Hypothalamus (tissue), 51 donors: ENCODE measurements at regions not wholly inside any gene's neighbourhood (a gene's known extent, or its start where the extent isn't known, plus 50 kb on each side); places are given as distances from the start of the nearest gene placed in this dataset.
"Not testable (repeated sequence)": the region's sequence is repeated elsewhere in the genome, so short reads cannot be mapped to it uniquely, and the experiment has no call there.

Source experiments
- DNase-seq, 51 donors: peaks; one replicate each; lab custom pipeline; 2025; lab: John Stamatoyannopoulos, UW

DNA sequence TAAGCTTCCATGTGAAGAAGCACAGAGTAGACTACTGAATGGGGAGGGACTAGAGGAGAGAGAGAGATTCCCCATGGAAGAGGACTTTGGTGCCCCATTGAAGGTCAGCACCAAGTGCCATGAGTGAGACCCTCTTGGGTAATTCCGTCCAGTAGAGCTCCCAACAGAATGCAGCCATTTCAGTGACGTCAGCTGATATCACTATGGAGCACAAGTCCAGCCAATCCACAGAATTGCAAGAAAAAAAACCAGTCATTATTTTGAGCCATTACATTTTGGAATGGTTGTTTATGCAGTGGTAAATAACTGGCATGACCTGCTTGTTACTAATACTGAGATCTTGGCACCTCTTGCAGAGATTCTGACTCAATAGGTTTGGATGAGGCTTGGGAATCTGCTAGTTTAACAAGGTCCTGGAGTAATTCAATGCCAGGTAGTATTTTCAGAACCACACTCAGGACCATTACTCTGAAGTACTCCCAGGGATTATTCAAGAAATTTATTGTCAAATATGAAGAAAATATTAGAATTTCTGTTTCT is 52.6 kb upstream of the SP8 start:
- DNase-seq: no peak

DNA sequence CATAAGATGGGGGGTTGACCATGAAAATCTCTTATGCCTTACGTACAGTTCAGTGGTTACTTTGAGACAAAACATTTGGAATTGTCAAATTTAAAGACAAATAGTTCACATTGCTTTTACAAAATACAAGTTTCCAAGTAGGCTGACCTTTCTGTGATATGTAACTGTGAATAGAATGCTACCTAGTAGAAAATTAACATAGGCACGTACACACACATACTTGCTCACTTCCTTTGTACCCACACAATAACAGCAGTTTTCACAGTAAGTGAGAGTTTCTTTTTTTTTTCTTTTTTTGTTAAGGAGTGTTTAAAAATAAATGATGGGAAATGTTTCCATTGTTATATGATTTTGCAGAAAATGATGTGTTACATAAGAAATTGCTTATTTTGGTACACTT is 53.3 kb upstream of the SP8 start:
- DNase-seq: no peak

DNA sequence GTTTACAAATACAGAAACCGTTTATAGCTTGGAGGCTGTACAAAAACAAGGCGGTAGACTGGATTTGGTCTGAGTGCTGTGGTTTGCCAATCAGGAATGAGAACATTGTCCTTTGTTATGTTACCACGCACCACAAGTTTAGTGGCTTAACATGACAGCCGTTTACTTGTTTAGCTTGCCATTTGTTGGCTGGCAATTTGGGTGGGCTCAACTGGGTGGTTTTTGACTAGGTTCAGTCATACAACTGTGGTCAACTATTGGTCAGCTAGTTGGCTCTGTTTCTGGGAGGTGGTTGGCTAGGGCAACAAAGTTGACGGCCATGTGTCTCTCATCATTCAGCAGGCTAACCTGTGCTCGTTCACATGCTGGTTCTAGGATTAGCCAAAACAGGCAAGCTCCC is 60.1 kb upstream of the SP8 start:
- DNase-seq: no peak

DNA sequence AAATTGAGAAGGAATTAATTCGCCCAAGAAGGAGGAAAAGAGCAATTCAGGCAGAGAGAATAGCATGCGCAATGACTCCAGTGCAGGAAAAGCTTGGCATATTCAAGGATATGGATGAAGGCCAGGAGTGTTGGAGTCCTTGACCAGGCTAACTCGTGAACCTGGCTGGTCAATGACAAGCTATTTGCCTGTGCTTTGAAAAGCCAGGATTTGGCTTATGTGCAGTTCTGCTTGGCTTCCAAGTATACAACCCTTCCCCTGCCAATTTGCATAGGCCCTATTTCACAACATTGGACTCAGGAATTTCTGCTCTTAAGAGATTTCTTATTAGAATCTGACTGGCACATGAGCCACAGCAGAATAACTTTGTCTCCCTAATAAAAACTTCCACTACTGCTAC is 72.3 kb upstream of the SP8 start:
- peak in 22 of 51 donors; percentile 0 to 59 (median 21) for DNase-seq

DNA sequence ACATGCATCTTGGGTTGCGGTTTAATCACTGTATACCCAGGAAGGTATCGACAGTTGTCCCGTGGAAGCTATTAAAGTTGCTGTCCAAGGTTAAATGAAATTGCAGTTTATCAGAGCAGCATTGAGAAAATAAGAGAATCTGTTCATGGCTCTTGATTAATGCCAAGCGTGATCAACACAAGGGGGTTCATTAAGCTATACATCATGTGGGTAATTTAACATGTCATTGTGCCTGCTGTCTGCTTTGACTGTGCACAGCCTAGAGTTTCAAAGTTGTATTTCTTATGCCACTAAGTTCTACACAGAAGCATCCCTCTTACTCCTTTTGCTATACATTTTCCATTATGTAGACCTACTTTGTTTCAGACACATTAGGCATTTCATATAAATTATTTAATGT is 74.8 kb upstream of the SP8 start:
- no peak for DNase-seq

DNA sequence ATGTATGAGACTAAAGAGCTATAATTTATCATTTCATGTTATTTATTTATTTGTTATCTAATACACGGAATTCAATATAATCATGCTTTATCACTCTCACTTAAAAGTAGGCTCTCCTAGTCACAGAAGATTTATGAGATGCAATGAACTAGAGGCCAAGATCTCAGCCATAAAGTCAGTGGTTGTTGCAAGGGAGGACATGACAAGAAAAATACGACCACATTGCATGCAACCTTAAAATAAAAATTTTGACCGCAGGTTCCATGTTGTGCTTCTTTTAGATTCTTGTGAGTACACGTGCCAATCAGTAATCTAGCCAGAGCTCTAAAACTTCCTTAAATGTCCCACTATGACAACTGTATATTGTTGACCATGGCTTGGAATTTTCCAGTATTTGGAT is 75.9 kb upstream of the SP8 start:
- no peak for DNase-seq

DNA sequence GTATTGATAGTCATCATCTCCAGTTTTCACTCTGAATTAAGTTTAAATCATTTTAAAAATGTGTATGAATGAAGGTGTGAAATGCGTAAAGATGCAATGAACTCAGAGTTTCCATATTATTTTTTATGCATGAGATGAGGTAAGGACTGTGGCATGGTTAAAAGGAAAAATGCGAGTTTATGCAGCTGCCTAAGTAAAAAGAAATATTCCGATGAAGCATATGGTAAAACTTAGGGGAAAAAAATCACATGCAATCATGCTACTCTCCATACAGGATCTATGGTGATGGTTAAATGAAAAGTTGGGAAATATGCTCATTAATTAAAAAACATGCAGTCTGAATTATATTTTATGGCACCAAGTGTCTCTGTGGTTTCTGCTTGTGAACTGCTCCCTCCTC is 77.5 kb upstream of the SP8 start:
- DNase-seq: no peak

DNA sequence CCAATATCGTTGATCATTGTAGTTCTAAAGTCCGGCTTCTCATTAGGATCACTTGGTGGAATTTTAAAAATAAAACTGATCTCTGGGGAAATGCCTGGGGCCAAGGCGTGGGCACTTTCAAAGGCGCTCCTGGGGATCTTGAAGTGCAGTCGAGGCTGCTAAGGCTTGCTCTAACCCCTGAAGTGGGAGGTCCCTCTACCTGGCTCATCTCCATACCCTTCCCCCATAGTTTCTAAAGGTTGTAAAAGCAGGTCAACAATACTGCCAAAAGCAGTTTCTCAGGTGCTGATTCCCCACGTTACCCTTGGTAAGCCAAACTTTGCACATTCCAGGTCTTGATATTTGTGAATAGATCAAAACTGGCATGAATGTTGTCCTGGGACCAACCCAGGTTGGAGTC is 79.0 kb upstream of the SP8 start:
- DNase-seq: no peak

DNA sequence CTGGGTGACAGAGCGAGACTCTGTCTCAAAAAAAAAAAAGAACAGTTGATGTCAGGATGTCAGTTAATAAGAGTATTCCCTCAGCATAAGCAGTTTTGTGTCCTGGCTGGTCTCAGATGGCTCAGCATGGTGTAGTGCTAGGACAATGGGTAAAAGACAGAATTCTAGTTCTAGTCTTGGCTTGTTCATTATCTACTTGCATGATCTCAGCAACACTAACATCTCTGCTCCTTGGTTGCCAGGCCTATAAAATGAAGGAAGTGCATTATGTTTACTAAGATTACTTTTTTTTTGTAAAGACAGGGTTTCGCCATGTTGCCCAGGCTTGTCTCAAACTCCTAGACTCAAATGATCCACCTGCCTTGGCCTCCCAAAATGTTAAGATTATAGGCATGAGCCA is 84.3 kb upstream of the SP8 start:
- no peak for DNase-seq

DNA sequence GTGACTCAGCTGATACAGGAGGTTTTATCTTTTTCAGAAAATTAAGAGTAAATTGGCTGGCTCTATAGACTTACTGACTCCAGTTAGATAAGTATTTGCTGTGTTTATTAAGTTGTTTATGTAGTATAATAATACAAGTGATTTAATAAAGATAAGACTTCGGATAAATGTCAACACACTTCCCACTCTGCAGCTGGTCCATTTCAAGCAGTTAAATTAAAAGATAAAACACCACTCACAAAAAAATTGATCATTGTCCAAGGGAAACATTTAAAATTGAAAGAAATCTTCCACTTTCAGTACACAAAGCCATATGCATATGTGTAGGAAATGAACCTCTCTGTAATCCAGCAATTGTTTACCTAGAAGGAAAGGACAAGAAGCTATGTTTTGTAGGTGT is 106.1 kb upstream of the SP8 start:
- DNase-seq: no peak

DNA sequence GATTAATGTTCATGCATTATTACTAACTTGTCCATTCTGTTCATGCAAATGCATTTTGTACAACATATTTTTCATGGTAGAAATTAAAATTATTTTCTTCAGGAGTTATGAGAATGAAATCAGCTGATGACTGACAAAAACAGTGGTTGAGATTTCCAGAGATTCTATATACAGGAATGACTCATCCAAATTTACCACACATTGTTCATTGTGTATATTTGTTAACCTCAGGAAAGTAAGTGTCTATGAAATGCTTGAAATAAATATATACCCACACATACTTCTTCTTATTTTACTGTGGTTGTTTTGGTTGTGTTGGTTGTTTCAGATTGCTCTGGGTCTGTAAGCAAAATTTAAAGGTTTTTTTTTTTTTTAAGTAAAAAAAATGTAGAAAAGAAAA is 108.1 kb upstream of the SP8 start:
- DNase-seq: no peak

DNA sequence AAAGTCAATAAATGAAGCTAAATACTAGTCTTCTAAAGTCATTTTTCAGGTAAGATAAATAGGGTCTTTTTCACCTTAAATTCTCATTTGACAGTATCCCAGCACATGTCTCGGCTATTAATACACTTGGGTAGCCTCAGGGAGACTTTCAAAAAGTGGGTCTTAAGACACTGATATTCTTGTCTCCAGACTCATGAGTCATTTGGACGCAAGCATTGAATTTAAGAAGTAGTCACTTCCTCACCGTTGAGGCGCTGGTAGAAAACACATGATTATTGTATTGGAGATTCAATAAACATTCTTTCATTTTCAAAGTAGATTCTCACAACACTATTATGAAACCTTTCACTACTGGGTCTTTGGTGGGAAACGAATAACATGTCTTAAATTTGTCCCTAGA is 108.9 kb upstream of the SP8 start:
- DNase-seq: no peak

DNA sequence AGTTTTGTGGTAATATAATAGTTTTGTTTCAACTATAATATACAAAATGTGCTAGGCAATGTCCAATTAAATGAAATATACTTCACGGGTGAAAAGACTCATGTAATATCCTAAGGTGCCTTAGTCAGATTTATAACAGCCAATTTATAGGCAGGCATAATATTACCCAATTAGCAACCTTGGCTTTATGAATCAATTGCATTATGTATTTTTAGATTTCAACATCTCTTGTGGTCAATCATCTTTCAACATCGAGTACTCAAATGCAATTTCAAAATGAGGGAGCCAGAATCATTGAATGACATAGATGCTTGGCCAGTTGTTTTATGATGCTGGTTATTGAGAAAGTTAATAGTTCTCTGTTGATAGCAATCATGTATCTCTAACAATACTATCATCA is 110.3 kb upstream of the SP8 start:
- no peak for DNase-seq

DNA sequence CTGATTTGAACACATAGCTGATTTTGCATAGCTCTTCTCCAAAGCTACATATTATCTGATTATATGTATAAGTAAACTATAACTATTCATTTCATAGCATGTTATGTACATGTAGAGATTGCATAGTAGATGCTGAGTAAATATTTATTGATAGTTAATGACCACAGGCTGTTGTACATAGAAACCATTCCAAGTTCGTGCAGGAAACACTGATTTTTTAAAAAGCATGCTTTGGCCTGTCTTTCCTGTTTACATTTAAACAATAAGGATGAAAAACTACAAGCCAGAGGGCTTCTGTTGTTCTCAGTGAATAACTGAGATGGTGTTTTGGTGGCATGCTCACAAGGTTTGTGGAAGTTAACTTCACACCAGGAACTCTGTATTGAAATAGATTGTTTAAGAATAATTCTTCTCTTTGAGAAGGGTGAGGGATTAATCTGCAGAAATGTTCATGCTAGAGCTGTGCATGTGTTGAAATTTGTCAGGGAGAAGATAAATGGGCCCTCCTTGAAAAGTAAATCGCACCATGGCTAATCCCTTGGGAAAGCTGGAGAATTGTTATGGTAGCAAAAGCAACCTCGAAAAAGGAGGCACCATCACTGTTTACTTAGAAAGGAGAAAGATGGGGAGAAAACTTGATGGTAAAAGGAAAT is 120.2 kb upstream of the SP8 start:
- no peak for DNase-seq

DNA sequence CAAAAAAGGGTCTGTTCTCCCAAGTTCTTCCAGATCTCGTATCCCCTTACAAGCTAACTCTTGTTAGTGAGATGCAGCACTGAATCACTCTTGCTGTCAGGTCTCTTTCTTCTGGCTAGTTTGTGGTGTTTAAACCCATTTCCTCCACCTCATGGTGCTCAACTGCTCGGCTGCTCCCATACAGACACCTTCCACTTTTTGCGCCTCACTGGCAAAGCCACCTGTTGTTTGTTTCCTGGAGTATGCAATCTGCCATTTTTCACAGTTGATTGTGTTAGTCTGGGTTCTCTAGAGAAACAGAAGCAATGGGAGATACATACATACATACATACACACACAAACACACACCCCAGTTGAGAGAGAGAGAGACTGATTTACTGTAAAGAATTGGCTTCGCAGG is 124.4 kb upstream of the SP8 start:
- DNase-seq: no peak

DNA sequence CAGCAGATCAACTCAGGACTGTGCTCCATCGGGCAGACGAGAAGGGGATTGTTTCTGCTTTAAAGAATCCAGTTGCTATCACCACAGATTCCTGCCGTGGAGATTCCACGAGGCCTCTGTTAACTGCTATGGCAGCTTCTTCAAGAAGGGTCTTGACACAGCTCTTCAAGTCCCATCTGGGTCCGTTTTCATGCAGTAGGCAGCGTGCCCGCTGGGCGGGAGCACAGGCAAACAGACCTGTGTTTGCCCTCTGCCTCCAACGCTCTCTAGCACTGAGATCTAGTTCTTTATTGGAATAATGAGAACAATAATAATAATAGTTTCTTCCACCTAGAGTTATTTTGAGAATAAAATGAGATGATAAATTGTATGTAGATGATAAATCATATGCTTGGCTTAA is 127.2 kb upstream of the SP8 start:
- no peak for DNase-seq

DNA sequence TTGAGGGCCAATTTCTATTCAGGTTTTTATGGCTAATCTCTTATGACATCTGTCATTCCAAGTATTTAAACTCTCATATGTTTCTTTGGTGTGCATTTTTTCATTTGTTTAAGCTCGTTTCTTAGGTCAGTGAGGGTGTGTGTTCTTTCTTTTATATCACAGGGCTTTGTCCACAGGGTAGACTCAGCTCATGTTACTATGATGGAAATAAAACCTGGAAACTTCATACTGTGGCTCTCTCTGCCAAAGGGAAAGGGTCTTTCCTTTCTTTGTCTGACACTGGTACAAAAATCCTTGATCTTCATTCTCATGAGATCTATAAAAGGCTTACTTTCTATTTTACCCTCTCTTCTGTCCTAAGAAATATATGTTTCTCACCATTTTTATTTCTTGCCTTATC is 129.6 kb upstream of the SP8 start:
- DNase-seq: no peak

DNA sequence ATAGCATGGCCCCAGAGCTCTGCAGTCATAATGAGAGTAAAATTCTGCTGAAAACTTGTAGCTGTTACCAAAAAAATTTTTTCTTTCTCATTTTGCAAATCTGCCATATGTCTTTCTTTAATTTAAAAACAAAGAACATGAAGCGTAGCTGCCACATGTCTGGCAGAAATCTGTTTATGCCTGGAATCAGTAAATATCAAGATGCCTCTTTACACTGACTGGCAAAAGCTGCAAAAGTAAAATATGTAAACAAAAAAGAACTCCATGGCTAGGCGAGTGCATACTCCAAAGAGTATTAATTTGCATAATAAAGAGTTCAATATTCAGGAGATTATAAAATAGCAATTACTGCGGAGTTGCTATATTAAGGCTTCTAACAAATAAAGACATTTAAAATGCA is 130.9 kb upstream of the SP8 start:
- no peak for DNase-seq

DNA sequence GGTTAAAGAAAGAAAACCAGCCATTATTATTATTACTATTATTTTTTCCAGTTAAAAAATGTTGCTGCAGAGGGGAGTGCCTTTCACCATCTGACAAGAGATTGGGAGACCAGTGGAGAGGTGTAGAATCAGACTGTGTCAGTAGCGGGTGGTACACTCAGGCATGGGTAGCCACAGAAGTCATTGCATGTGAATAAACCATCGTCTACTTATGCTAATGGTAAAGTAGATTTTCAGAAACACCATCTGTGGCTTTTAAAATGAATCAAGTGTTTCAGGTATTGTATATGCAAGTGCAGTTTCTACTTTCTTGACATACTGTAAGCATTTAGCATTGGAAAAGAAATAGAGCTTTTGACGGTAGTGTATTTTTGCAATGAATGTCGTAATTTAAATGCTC is 131.5 kb upstream of the SP8 start:
- no peak for DNase-seq

DNA sequence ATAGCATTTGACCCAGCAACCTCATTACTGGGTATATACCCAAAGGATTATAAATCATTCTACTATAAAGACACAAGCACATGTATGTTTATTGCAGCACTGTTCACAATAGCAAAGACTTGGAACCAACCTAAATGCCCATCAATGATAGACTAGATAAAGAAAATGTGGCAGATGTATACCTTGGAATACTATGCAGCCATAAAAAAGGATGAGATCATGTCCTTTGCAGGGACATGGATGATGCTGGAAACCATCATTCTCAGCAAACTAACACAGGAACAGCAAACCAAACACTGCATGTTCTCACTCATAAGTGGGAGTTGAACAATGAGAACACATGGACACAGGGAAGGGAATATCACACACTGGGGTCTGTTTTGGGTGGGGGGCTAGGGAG is 140.5 kb upstream of the SP8 start:
- not testable (repeated sequence) for DNase-seq

DNA sequence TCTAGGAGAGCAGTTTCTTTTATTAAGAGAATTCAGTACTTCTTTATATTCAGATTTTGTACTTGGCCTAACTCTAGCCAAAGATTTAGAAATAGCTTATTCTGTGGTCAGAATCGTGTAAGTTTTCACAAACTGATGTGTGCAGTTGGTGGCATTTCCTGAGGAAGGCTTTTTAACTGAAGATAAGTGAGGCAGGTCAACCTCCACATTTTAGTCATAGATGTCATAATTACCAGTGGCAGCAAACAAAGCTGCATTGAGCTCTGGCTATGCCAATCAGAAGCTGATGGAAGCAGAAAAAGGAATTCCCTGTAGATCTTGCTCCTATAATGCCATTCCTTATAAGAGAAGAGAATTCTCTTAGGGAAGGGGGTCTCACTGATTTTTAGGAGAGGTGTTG is 141.3 kb upstream of the SP8 start:
- no peak for DNase-seq

DNA sequence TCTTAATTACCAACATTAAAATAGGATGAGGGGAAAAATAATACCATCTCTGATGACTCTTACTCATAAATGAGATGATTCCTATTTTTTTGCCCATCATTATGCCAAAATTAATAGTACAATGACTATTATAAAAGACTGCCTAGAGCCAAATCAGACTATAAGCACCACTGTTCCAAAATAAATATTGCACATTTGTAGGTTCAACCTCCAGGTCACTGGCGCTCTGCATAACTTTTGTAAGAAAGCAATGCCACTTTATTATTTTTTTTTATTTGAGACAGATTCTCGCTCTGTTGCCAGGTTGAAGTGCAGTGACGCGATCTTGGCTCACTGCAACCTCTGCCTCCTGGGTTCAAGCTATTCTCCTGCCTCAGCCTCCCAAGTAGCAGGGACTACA is 142.5 kb upstream of the SP8 start:
- no peak for DNase-seq

DNA sequence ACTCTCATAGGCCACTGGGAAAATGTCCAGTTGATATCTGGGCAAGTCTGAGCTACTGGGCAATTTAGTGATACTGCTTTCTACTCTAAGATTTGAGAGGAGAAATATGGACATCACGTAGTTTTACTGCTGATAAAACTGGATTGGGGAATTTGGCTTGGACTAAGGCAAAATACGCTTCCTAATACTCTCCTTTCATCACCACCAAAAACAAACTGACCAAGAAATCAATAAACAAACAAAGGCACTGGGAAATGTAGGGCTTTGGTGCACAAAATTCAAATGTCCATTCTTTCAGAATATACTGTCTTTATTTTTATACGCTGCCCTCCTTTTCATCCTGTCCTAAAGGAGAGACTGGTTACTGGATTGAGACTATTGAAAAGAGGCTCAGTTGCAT is 145.1 kb upstream of the SP8 start:
- DNase-seq: no peak
